ENCODE measurements at regions not wholly inside any gene's neighbourhood (a gene's known extent, or its start where the extent isn't known, plus 50 kb on each side); places are given as distances from the start of the nearest gene placed in this dataset.

DNA sequence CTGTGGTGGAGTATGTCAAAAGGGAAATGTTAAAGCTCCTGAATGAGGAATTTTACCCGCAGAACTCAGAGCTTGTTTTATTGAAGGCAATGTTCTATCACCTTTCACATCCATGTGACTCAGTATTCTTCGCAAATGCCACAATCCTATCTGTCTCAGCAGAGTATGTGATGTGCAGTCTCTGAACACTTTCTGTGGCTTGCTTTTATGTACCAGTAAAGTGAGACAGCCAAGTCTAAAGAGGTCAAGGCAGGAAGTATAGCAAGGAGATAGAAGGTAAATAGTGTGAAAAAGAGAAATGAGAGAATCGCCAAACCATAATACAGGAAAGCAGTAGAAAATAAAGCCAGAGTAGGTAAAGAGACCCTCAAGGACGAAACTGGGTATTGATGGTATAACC is 515.8 kb downstream of the RAB28 start:
- ATAC-seq (ENCODE audit: low FRiP score in 2 of 2) (no peak), DNase-seq (no peak)
- no peaks in the 10 kb centered on the region for H3K9me3 ChIP-seq
- no peaks in the 10 kb centered on the region for H3K27me3 ChIP-seq
- 66 to 67% methylated on average over 4 of the region's 4 CpGs for WGBS, 2 donors
- H3K4me1 ChIP-seq = no peaks in the 10 kb centered on the region
- H3K4me3 ChIP-seq = no peak overlapping the region
- H3K36me3 ChIP-seq = no peaks in the 10 kb centered on the region
- TF ChIP-seq EP300 (IDR thresholded peaks at IDR 0.05) (no peak), POLR2A (IDR thresholded peaks at IDR 0.05) (no peak), POLR2AphosphoS5 (IDR thresholded peaks at IDR 0.05) (no peak)
- TF ChIP-seq, protein P1, sequence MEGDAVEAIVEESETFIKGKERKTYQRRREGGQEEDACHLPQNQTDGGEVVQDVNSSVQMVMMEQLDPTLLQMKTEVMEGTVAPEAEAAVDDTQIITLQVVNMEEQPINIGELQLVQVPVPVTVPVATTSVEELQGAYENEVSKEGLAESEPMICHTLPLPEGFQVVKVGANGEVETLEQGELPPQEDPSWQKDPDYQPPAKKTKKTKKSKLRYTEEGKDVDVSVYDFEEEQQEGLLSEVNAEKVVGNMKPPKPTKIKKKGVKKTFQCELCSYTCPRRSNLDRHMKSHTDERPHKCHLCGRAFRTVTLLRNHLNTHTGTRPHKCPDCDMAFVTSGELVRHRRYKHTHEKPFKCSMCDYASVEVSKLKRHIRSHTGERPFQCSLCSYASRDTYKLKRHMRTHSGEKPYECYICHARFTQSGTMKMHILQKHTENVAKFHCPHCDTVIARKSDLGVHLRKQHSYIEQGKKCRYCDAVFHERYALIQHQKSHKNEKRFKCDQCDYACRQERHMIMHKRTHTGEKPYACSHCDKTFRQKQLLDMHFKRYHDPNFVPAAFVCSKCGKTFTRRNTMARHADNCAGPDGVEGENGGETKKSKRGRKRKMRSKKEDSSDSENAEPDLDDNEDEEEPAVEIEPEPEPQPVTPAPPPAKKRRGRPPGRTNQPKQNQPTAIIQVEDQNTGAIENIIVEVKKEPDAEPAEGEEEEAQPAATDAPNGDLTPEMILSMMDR (IDR thresholded peaks at IDR 0.05) = no peak
- no peak overlapping the region for H3K27ac ChIP-seq

DNA sequence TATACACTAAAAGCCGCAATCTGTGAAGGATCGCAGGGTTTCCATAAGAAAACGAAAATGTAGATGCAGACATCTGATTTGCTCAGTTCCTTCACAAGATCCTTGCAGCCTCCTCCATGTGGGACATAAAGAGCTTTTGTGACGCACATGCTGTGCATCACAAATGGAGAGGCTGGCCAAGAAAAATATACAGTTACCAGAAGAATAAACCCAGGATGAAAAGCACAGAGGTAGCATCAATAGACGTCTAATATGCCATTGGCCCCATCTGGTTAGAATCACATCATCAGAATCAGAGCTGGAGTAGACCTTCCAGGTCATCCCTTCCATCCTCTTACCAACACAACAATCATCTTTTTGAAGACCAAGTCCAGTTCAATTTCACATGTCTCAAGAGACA is 517.4 kb downstream of the RAB28 start:
- WGBS, 2 donors = 80 to 90% methylated on average over 5 of the region's 5 CpGs

DNA sequence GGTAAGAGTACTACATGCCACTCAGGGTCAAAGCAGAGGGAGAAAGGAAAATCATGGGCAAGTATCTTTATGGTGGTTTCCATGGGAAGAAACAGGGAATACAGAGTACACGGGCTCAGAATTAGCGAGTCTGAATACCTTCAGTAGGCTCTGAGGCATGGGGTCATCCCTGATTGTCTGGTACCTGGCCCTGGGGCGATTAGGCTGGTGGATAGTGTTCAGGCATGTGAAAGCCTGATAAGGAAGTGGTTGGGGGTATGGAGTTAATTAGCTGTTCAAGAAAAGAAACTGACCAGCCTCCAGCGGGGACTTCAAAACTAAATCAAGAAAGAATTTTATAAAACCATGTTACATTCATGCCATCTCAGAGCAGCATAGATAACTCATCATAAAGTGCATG is 518.8 kb downstream of the RAB28 start:
- Histone ChIP-seq H3K27ac (no peak overlapping the region), H3K36me3 (no peaks in the 10 kb centered on the region), H3K4me1 (no peaks in the 10 kb centered on the region), H3K4me3 (no peak overlapping the region), H3K27me3 (no peaks in the 10 kb centered on the region), H3K9me3 (no peaks in the 10 kb centered on the region)
- WGBS, 2 donors = 52 to 62% methylated on average over 4 of the region's 4 CpGs
- DNase-seq (no peak), ATAC-seq (ENCODE audit: low FRiP score in 2 of 2) (no peak)
- TF ChIP-seq POLR2AphosphoS5 (IDR thresholded peaks at IDR 0.05) = no peak
- no peak for TF ChIP-seq POLR2A (IDR thresholded peaks at IDR 0.05)
- no peak for TF ChIP-seq EP300 (IDR thresholded peaks at IDR 0.05)
- TF ChIP-seq, protein P1 (IDR thresholded peaks at IDR 0.05) = no peak

More for the DNA sequence above, 517.4 kb downstream of the RAB28 start:
- TF ChIP-seq POLR2AphosphoS5 (IDR thresholded peaks at IDR 0.05) = no peak
- TF ChIP-seq POLR2A (IDR thresholded peaks at IDR 0.05) = no peak
- TF ChIP-seq, protein P1 (IDR thresholded peaks at IDR 0.05) = no peak
- Histone ChIP-seq H3K4me1 (no peaks in the 10 kb centered on the region), H3K27ac (no peak overlapping the region), H3K4me3 (no peak overlapping the region), H3K9me3 (no peaks in the 10 kb centered on the region), H3K36me3 (no peaks in the 10 kb centered on the region), H3K27me3 (no peaks in the 10 kb centered on the region)
- no peak for DNase-seq
- ATAC-seq (ENCODE audit: low FRiP score in 2 of 2) = no peak

DNA sequence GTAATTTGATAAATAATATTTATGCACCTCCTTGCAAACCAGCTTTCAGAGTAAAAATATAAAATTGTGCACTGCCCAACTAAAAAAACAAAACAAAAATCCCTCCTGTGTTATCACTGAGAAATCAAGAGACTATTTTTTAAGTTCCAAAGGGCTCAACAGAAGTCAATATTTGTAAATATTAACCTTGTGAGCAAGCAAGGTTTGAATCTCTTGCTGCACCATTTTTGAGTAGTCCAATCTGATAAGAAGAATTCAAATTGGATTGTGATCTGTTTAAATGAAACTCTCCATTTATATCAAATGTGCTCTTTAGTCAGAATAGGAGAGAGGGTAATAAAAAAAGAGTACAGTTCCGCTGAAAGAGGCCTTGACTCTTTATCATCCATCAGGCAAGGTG is 520.2 kb downstream of the RAB28 start:
- Histone ChIP-seq H3K4me3 (no peak overlapping the region), H3K36me3 (no peaks in the 10 kb centered on the region), H3K9me3 (no peaks in the 10 kb centered on the region), H3K4me1 (no peaks in the 10 kb centered on the region), H3K27me3 (no peaks in the 10 kb centered on the region), H3K27ac (no peak overlapping the region)
- WGBS, 2 donors = 71 to 76% methylated on average over 1 of the region's 1 CpG
- TF ChIP-seq POLR2AphosphoS5 (IDR thresholded peaks at IDR 0.05) = no peak
- TF ChIP-seq POLR2A (IDR thresholded peaks at IDR 0.05) = no peak
- DNase-seq (no peak), ATAC-seq (ENCODE audit: low FRiP score in 2 of 2) (no peak)

DNA sequence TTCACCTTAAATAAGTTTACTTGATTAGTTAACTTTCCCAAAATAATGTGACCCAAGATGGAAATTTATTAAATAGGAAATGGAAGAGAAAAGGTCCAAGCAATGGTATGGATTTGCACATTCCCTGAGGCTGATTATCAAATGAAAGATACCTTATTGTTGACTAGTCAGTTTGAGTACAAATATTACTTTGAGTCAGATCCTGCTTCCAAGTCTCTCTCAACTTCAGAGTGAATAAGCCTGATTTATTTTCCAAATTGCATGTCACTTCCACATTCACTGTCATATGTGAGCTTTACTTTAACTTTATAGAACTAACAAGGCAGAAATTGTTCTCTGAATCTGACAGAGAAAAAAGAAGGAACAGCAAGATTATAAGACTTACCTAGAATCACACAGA is 520.8 kb downstream of the RAB28 start:
- H3K9me3 ChIP-seq = no peaks in the 10 kb centered on the region
- DNase-seq = no peak
- H3K36me3 ChIP-seq = no peaks in the 10 kb centered on the region
- TF ChIP-seq, protein P1 (IDR thresholded peaks at IDR 0.05) = no peak
- TF ChIP-seq EP300 (IDR thresholded peaks at IDR 0.05) (no peak), POLR2AphosphoS5 (IDR thresholded peaks at IDR 0.05) (no peak), POLR2A (IDR thresholded peaks at IDR 0.05) (no peak)
- H3K4me3 ChIP-seq = no peak overlapping the region
- no peaks in the 10 kb centered on the region for H3K27me3 ChIP-seq
- H3K27ac ChIP-seq = no peak overlapping the region
- no peaks in the 10 kb centered on the region for H3K4me1 ChIP-seq
- ATAC-seq (ENCODE audit: low FRiP score in 2 of 2) = no peak
